ENCODE measurements at regions not wholly inside any gene's neighbourhood (a gene's known extent, or its start where the extent isn't known, plus 50 kb on each side); places are given as distances from the start of the nearest gene placed in this dataset.
"Not testable (repeated sequence)": the region's sequence is repeated elsewhere in the genome, so short reads cannot be mapped to it uniquely, and the experiment has no call there.

- Mint-ChIP-seq H3K36me3 (ENCODE audit: low read depth) (no peaks in the 10 kb centered on the region), H3K27me3 (no peaks in the 10 kb centered on the region), H3K4me1 (ENCODE audit: low read depth) (no peaks in the 10 kb centered on the region), H3K9me3 (peaks cover 5% of the 10 kb centered on the region), H3K4me3 (no peak overlapping the region), H3K27ac (no peak overlapping the region)
These were observed 146.9 kb downstream of the RHOU start for GRCh38 chr1:228882041-228882770.

GRCh38 chr1:228882771-228883450 is 147.6 kb downstream of the RHOU start:
- Mint-ChIP-seq H3K9me3 (peaks cover 5% of the 10 kb centered on the region), H3K27me3 (no peaks in the 10 kb centered on the region), H3K27ac (no peak overlapping the region), H3K36me3 (ENCODE audit: low read depth) (no peaks in the 10 kb centered on the region), H3K4me1 (ENCODE audit: low read depth) (no peaks in the 10 kb centered on the region), H3K4me3 (no peak overlapping the region)

- Mint-ChIP-seq H3K9me3 (peaks cover 5% of the 10 kb centered on the region), H3K36me3 (ENCODE audit: low read depth) (no peaks in the 10 kb centered on the region), H3K27me3 (no peaks in the 10 kb centered on the region), H3K4me3 (no peak overlapping the region), H3K4me1 (ENCODE audit: low read depth) (no peaks in the 10 kb centered on the region), H3K27ac (no peak overlapping the region)
These were observed 148.3 kb downstream of the RHOU start for GRCh38 chr1:228883535-228883934.

GRCh38 chr1:228884196-228884595 is 148.9 kb downstream of the RHOU start:
- Mint-ChIP-seq H3K27ac (no peak overlapping the region), H3K36me3 (ENCODE audit: low read depth) (no peaks in the 10 kb centered on the region), H3K4me3 (no peak overlapping the region), H3K4me1 (ENCODE audit: low read depth) (peaks cover under 1% of the 10 kb centered on the region), H3K27me3 (no peaks in the 10 kb centered on the region), H3K9me3 (peaks cover 5% of the 10 kb centered on the region)

- Mint-ChIP-seq H3K27ac (no peak overlapping the region), H3K4me3 (no peak overlapping the region), H3K9me3 (peaks cover 5% of the 10 kb centered on the region), H3K27me3 (no peaks in the 10 kb centered on the region), H3K4me1 (ENCODE audit: low read depth) (peaks cover 8% of the 10 kb centered on the region), H3K36me3 (ENCODE audit: low read depth) (no peaks in the 10 kb centered on the region)
These were observed 149.6 kb downstream of the RHOU start for GRCh38 chr1:228884615-228885566.

GRCh38 chr1:228885845-228886244 is 150.6 kb downstream of the RHOU start:
- Mint-ChIP-seq H3K36me3 (ENCODE audit: low read depth) (no peaks in the 10 kb centered on the region), H3K4me1 (ENCODE audit: low read depth) (peaks cover 17% of the 10 kb centered on the region), H3K9me3 (peaks cover 5% of the 10 kb centered on the region), H3K27me3 (peaks cover 5% of the 10 kb centered on the region), H3K27ac (no peak overlapping the region), H3K4me3 (no peak overlapping the region)

- Mint-ChIP-seq H3K36me3 (ENCODE audit: low read depth) (no peaks in the 10 kb centered on the region), H3K4me3 (no peak overlapping the region), H3K4me1 (ENCODE audit: low read depth) (peaks cover 17% of the 10 kb centered on the region), H3K27me3 (peaks cover 5% of the 10 kb centered on the region), H3K9me3 (peaks cover 5% of the 10 kb centered on the region), H3K27ac (no peak overlapping the region)
These were observed 151.8 kb downstream of the RHOU start for GRCh38 chr1:228887101-228887500.

- H3K4me3 Mint-ChIP-seq, result no peak overlapping the region
- peaks cover 5% of the 10 kb centered on the region for H3K27me3 Mint-ChIP-seq
- H3K36me3 Mint-ChIP-seq (ENCODE audit: low read depth), result no peaks in the 10 kb centered on the region
- H3K4me1 Mint-ChIP-seq (ENCODE audit: low read depth), result peaks cover 17% of the 10 kb centered on the region
- peaks cover 5% of the 10 kb centered on the region for H3K9me3 Mint-ChIP-seq
- no peak overlapping the region for H3K27ac Mint-ChIP-seq
These were observed 152.7 kb downstream of the RHOU start for GRCh38 chr1:228887960-228888359.

- Mint-ChIP-seq H3K27me3 (peaks cover 5% of the 10 kb centered on the region), H3K27ac (no peak overlapping the region), H3K4me3 (no peak overlapping the region), H3K4me1 (ENCODE audit: low read depth) (peaks cover 17% of the 10 kb centered on the region), H3K36me3 (ENCODE audit: low read depth) (no peaks in the 10 kb centered on the region), H3K9me3 (peaks cover under 1% of the 10 kb centered on the region)
These were observed 154.0 kb downstream of the RHOU start for GRCh38 chr1:228889289-228889688.

- no peak overlapping the region for H3K27ac Mint-ChIP-seq
These were observed 156.2 kb downstream of the RHOU start for GRCh38 chr1:228891272-228892034.

GRCh38 chr1:228892200-228892599 is 156.9 kb downstream of the RHOU start:
- not testable (repeated sequence) for H3K27ac Mint-ChIP-seq

More at GRCh38 chr1:228891272-228892034, 156.2 kb downstream of the RHOU start:
- H3K36me3 Mint-ChIP-seq (ENCODE audit: low read depth), result no peaks in the 10 kb centered on the region
- peaks cover 17% of the 10 kb centered on the region for H3K4me1 Mint-ChIP-seq (ENCODE audit: low read depth)
- peaks cover 5% of the 10 kb centered on the region for H3K27me3 Mint-ChIP-seq
- H3K4me3 Mint-ChIP-seq, result no peak overlapping the region
- no peaks in the 10 kb centered on the region for H3K9me3 Mint-ChIP-seq

GRCh38 chr1:228894442-228894989 is 159.2 kb downstream of the RHOU start:
- Mint-ChIP-seq H3K27me3 (peaks cover 5% of the 10 kb centered on the region), H3K9me3 (no peaks in the 10 kb centered on the region), H3K27ac (no peak overlapping the region), H3K4me1 (ENCODE audit: low read depth) (peaks cover 13% of the 10 kb centered on the region), H3K4me3 (no peak overlapping the region), H3K36me3 (ENCODE audit: low read depth) (no peaks in the 10 kb centered on the region)

More at GRCh38 chr1:228892200-228892599, 156.9 kb downstream of the RHOU start:
- not testable (repeated sequence) for H3K36me3 Mint-ChIP-seq (ENCODE audit: low read depth); H3K9me3 Mint-ChIP-seq; H3K4me3 Mint-ChIP-seq; H3K27me3 Mint-ChIP-seq
- H3K4me1 Mint-ChIP-seq (ENCODE audit: low read depth), result peaks cover 17% of the 10 kb centered on the region

- Mint-ChIP-seq H3K27me3 (no peaks in the 10 kb centered on the region), H3K4me3 (no peak overlapping the region), H3K4me1 (ENCODE audit: low read depth) (no peaks in the 10 kb centered on the region), H3K27ac (no peak overlapping the region), H3K36me3 (ENCODE audit: low read depth) (no peaks in the 10 kb centered on the region), H3K9me3 (no peaks in the 10 kb centered on the region)
These were observed 162.6 kb downstream of the RHOU start for GRCh38 chr1:228897901-228898300.

- Mint-ChIP-seq H3K36me3 (ENCODE audit: low read depth) (no peaks in the 10 kb centered on the region), H3K27ac (no peak overlapping the region), H3K4me3 (no peak overlapping the region), H3K9me3 (no peaks in the 10 kb centered on the region), H3K27me3 (no peaks in the 10 kb centered on the region), H3K4me1 (ENCODE audit: low read depth) (no peaks in the 10 kb centered on the region)
These were observed 163.3 kb downstream of the RHOU start for GRCh38 chr1:228898582-228898992.
